Endothelial cell (in vitro differentiated cells): ENCODE measurements at regions not wholly inside any gene's neighbourhood (a gene's known extent, or its start where the extent isn't known, plus 50 kb on each side); places are given as distances from the start of the nearest gene placed in this dataset.
A peak's percentile ranks its signal among the peaks of the same experiment; 100 is the strongest.

Experiments used
- DNase-seq: peaks from one replicate; pipeline ENCODE4 v3.0.0; 2021; ENCODE audit warnings: low spot score
- H3K27ac Mint-ChIP-seq: one replicate; pipeline ENCODE4 v1.8.0; 2021; ENCODE audit warnings: mixed read lengths, inconsistent platforms; ENCODE audit not compliant: unreplicated experiment
- H3K27me3 Mint-ChIP-seq: one replicate; pipeline ENCODE4 v1.8.0; 2021; ENCODE audit warnings: mild to moderate bottlenecking, moderate library complexity, mixed read lengths, inconsistent platforms; ENCODE audit not compliant: unreplicated experiment
- H3K36me3 Mint-ChIP-seq: one replicate; pipeline ENCODE4 v1.8.0; 2021; ENCODE audit warnings: mild to moderate bottlenecking, low read depth, mixed read lengths, inconsistent platforms; ENCODE audit not compliant: unreplicated experiment
- H3K4me1 Mint-ChIP-seq: one replicate; pipeline ENCODE4 v1.8.0; 2021; ENCODE audit warnings: mild to moderate bottlenecking, mixed read lengths, inconsistent platforms; ENCODE audit not compliant: unreplicated experiment
- H3K4me3 Mint-ChIP-seq: one replicate; pipeline ENCODE4 v1.8.0; 2021; ENCODE audit warnings: mild to moderate bottlenecking, mixed read lengths, inconsistent platforms; ENCODE audit not compliant: unreplicated experiment
- H3K9me3 Mint-ChIP-seq: one replicate; pipeline ENCODE4 v1.8.0; 2021; ENCODE audit warnings: mixed read lengths, inconsistent platforms; ENCODE audit not compliant: unreplicated experiment
- TF ChIP-seq, protein P1 (sequence below): fragments of 200-600 bp; sonication (generic); IDR thresholded peaks from one replicate; pipeline ENCODE4 v1.5.0; 2021; ENCODE audit warnings: antibody characterized with exemption; ENCODE audit not compliant: unreplicated experiment

DNA sequence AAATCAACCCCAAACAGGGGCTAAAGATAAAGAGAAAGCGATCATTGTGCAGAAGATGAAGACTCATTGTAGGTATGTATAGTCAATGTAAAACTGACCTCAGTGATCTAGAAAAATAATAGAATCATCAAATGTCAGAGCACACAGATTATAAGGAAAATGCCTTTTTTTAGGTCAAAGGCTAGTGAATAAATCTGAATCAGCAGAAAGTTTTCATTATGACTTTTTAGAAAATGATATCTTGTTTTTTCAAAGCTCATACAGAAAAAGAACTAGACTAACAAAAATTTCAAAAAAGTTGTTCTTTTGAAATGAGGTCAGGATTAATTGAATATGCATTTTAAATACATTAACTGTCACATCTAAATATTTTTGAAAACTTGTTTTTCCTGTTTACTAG is 60.2 kb upstream of the STEAP4 start:
- DNase-seq, result no peak
- H3K27ac Mint-ChIP-seq, result no peak overlapping the region
- H3K4me3 Mint-ChIP-seq, result no peak overlapping the region
- no peaks in the 10 kb centered on the region for H3K27me3 Mint-ChIP-seq
- H3K9me3 Mint-ChIP-seq, result no peaks in the 10 kb centered on the region
- TF ChIP-seq, protein P1, sequence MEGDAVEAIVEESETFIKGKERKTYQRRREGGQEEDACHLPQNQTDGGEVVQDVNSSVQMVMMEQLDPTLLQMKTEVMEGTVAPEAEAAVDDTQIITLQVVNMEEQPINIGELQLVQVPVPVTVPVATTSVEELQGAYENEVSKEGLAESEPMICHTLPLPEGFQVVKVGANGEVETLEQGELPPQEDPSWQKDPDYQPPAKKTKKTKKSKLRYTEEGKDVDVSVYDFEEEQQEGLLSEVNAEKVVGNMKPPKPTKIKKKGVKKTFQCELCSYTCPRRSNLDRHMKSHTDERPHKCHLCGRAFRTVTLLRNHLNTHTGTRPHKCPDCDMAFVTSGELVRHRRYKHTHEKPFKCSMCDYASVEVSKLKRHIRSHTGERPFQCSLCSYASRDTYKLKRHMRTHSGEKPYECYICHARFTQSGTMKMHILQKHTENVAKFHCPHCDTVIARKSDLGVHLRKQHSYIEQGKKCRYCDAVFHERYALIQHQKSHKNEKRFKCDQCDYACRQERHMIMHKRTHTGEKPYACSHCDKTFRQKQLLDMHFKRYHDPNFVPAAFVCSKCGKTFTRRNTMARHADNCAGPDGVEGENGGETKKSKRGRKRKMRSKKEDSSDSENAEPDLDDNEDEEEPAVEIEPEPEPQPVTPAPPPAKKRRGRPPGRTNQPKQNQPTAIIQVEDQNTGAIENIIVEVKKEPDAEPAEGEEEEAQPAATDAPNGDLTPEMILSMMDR, result no peak
- no peaks in the 10 kb centered on the region for H3K36me3 Mint-ChIP-seq
- H3K4me1 Mint-ChIP-seq, result no peaks in the 10 kb centered on the region

DNA sequence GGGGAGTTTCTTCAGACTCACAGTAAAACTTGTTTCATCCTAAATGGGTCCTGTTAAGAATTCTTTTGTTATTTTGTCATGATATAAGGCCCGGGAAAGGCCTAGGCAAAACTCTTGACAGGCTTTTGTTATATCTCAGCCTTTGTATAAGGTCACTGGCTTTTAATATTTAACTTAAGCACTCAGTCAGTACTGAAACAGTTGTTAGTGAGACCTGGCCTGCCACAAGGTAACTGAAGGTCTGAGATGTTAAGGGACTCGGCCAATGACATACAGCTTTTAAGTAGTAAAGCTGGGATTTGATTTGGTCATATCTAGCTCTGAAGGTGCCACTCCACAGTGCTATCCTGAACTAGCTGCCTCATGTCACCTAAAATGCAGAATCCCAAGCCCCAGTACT is 57.2 kb upstream of the STEAP4 start:
- Mint-ChIP-seq H3K4me1 (no peaks in the 10 kb centered on the region), H3K27me3 (no peaks in the 10 kb centered on the region), H3K36me3 (no peaks in the 10 kb centered on the region), H3K27ac (no peak overlapping the region), H3K9me3 (no peaks in the 10 kb centered on the region), H3K4me3 (no peak overlapping the region)
- TF ChIP-seq, protein P1, result no peak
- no peak for DNase-seq

DNA sequence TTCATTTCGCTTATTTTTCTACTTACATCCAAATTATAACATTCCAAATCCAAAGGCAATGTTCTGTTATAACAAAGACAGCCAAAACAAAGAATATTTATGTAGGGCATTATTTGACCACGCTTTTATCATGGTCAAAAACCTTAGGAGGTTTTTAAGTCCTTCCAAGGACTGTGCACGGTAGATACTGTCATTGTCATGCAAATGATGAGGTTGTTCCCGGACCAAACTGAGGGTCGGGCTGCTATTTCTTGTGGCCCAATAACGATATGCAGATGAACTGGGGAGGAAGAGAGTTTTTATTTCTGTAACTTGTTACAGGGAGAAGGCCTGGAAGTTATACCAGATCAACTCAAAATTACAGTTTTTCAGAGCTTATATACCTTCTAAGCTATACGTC is 56.6 kb upstream of the STEAP4 start:
- TF ChIP-seq, protein P1, result no peak
- DNase-seq, result no peak
- Mint-ChIP-seq H3K27ac (no peak overlapping the region), H3K9me3 (no peaks in the 10 kb centered on the region), H3K4me3 (no peak overlapping the region), H3K27me3 (no peaks in the 10 kb centered on the region), H3K36me3 (no peaks in the 10 kb centered on the region), H3K4me1 (no peaks in the 10 kb centered on the region)

DNA sequence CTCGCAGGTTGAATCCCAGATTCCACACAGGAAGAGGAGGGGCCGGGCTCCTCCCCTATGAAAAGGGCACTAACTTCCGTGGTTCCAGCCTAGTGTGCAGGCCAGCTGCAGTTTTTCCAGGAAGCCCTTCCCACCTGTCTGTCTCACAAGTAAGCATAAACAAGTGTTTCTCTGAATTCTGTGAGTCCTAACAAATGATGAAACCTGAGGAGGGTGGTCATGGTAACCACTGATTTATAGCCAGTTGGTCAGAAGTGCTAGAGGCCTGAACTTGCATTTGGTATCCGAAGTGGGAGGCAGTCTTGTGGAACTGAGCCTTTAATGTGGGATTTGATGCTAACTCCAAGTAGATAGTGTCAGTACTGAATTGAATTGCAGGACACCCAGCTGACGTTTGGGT is 54.7 kb upstream of the STEAP4 start:
- TF ChIP-seq, protein P1, result no peak
- no peak overlapping the region for H3K4me3 Mint-ChIP-seq
- DNase-seq, result peak; percentile 15
- no peaks in the 10 kb centered on the region for H3K36me3 Mint-ChIP-seq
- no peaks in the 10 kb centered on the region for H3K9me3 Mint-ChIP-seq
- H3K4me1 Mint-ChIP-seq, result no peaks in the 10 kb centered on the region
- no peak overlapping the region for H3K27ac Mint-ChIP-seq
- no peaks in the 10 kb centered on the region for H3K27me3 Mint-ChIP-seq

DNA sequence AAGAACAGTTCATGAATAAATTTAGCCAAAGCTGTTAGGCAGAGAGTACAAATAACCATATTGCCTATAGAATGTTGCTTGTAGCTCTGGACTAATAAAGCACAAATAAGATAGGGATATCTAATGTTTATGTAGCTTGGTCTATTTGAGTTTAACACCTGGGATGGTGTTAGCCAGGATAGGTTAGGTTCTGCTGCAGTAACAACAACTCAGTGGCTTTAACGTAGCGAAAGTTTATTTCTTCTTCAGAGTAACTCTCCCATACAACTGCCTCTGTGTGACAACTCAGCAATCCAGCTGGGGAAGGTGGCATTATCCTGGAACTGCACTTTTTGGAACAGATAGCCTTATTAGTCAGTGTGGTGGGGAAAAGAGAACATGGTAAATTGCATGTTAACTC is 52.2 kb upstream of the STEAP4 start:
- Mint-ChIP-seq H3K27me3 (no peaks in the 10 kb centered on the region), H3K4me3 (no peak overlapping the region), H3K4me1 (no peaks in the 10 kb centered on the region), H3K9me3 (no peaks in the 10 kb centered on the region), H3K27ac (no peak overlapping the region), H3K36me3 (no peaks in the 10 kb centered on the region)
- DNase-seq, result no peak
- TF ChIP-seq, protein P1, result no peak
